Ovary (tissue), 3 donors: ENCODE measurements at regions not wholly inside any gene's neighbourhood (a gene's known extent, or its start where the extent isn't known, plus 50 kb on each side); places are given as distances from the start of the nearest gene placed in this dataset.

Source experiments
- EP300 ChIP-seq: sonication (generic); formaldehyde crosslinking; IDR thresholded peaks from one replicate; pipeline ENCODE4 v1.6.1; 2017; ENCODE audit warnings: antibody characterized with exemption
- TF ChIP-seq, protein P1 (sequence below), 3 donors: fragments of 450-650 bp in 2 of 3; fragments of 200-600 bp in 1 of 3; IDR thresholded peaks; one replicate each; pipeline versions ENCODE4 v1.5.1 to v1.8.0; 2016 to 2022; ENCODE audit warnings: antibody characterized with exemption in 3 of 3, mild to moderate bottlenecking in 1 of 3
- donor health status: DM: no; HTN: no; CAD: no.

DNA sequence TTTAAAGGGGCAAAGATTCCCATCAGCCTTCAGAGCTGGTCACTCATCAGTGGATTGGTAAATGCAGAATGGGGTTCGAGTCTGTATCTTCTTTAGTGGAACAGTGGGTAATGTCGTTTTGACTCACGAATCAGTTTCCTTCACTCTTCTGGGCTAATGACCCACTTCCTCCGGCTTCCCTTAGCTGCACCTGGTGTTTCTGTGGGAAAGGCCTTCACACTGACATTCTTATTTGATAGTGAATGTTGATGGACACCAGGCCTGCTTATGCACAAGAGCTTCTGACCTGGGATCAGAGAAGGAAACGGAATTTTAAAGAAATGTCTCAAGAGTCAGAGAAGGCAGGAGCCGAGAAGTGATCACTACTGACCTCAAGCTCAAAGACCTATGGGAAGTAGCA is 272.0 kb upstream of the SULF2 start:
- no peak for TF ChIP-seq EP300
- TF ChIP-seq, protein P1, sequence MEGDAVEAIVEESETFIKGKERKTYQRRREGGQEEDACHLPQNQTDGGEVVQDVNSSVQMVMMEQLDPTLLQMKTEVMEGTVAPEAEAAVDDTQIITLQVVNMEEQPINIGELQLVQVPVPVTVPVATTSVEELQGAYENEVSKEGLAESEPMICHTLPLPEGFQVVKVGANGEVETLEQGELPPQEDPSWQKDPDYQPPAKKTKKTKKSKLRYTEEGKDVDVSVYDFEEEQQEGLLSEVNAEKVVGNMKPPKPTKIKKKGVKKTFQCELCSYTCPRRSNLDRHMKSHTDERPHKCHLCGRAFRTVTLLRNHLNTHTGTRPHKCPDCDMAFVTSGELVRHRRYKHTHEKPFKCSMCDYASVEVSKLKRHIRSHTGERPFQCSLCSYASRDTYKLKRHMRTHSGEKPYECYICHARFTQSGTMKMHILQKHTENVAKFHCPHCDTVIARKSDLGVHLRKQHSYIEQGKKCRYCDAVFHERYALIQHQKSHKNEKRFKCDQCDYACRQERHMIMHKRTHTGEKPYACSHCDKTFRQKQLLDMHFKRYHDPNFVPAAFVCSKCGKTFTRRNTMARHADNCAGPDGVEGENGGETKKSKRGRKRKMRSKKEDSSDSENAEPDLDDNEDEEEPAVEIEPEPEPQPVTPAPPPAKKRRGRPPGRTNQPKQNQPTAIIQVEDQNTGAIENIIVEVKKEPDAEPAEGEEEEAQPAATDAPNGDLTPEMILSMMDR (IDR thresholded peaks at IDR 0.05): no peak
